NB4 (cell line): ENCODE measurements at regions not wholly inside any gene's neighbourhood (a gene's known extent, or its start where the extent isn't known, plus 50 kb on each side); places are given as distances from the start of the nearest gene placed in this dataset.

ENCODE experiments used
- DNase-seq: peaks from one replicate; pipeline ENCODE4 v3.0.0; 2010; ENCODE audit warnings: low read depth
- H3K4me3 ChIP-seq: one replicate; pipeline ENCODE4 v1.5.1; 2011; ENCODE audit warnings: mild to moderate bottlenecking, low read depth, low read length, moderate library complexity
- MYC ChIP-seq: IDR thresholded peaks from 2 replicates; pipeline ENCODE4 v1.6.1; 2011; ENCODE audit warnings: low read depth, low read length
- POLR2A ChIP-seq: IDR thresholded peaks from 2 replicates; pipeline ENCODE4 v1.6.1; 2011; ENCODE audit warnings: mild to moderate bottlenecking; ENCODE audit not compliant: insufficient read length; ENCODE audit errors: extremely low read depth
- TF ChIP-seq, protein P1 (sequence below): IDR thresholded peaks from one replicate; pipeline ENCODE4 v1.5.1; 2012; ENCODE audit warnings: low read depth, low read length
- TF ChIP-seq, protein P2 (sequence below): IDR thresholded peaks from 2 replicates; pipeline ENCODE4 v1.6.1; 2011; ENCODE audit warnings: low read depth, low read length

DNA sequence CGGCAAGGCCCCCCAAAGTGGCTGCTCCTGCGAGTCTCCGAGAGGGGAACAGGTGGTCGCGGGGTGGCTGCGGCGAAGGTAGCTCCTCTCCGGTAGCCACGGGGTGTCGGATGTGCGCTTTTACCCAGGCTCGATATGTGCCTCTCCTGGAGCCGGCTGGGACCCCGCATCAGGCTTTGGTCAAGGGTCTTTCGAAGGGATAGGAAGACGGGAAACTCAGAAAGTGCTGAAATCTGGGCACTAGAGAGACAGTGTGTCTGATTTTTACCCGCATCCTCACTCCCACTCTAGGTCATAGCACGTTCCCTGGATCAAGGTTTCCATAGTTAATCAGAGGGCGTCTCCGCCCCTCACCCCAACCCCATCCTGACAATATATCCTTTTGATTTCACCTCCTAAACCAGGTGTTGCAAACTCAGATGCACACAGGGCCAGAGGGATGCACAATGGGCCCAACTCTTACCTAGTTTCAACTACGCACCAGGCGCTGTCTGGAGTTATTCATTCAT lies 156.9 kb downstream of the PTPN11 start:
- H3K4me3 ChIP-seq, result no peak overlapping the region
- TF ChIP-seq, protein P1, sequence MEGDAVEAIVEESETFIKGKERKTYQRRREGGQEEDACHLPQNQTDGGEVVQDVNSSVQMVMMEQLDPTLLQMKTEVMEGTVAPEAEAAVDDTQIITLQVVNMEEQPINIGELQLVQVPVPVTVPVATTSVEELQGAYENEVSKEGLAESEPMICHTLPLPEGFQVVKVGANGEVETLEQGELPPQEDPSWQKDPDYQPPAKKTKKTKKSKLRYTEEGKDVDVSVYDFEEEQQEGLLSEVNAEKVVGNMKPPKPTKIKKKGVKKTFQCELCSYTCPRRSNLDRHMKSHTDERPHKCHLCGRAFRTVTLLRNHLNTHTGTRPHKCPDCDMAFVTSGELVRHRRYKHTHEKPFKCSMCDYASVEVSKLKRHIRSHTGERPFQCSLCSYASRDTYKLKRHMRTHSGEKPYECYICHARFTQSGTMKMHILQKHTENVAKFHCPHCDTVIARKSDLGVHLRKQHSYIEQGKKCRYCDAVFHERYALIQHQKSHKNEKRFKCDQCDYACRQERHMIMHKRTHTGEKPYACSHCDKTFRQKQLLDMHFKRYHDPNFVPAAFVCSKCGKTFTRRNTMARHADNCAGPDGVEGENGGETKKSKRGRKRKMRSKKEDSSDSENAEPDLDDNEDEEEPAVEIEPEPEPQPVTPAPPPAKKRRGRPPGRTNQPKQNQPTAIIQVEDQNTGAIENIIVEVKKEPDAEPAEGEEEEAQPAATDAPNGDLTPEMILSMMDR, result no peak
- TF ChIP-seq POLR2A (no peak), MYC (no peak)
- TF ChIP-seq, protein P2, sequence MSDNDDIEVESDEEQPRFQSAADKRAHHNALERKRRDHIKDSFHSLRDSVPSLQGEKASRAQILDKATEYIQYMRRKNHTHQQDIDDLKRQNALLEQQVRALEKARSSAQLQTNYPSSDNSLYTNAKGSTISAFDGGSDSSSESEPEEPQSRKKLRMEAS, result no peak
- no peak for DNase-seq

DNA sequence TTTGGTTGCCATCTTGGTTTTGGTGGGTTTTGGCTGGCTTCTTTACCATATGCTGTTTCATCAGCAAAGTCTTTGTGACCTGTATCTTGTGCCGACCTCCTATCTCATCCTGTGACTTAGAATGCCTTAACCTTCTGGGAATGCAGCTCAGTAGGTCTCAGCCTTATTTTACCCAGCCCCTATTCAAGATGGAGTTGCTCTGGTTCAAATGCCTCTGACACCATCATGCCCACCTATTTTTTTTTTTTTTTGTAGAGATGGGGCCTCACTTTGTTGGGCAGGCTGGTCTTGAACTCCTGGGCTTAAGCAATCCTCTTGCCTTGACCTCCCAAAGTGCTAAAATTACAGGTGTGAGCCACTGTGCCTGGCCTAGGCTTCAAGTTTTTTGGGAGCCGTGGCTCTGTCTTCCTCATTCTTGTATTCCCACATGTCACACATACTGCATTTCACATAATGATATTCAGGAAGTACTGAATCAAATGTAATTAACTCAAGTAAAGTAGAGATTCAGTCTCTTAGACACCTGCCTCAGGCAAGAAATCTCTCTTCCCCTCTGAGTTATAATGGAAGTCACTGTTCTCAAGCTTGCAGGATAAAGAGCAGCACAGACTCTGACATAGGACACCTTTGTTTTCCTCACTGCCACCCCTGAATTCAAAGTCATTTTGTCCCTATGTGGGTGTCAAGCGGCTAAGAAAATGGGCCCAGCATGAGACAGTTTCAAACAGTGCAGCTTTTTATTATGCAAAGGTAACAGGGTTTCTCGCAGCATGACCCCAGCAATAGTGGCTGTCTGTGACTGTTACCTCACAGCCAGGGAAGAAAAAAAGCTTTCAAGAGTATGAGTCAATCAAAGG lies 159.0 kb downstream of the PTPN11 start:
- no peak for DNase-seq
- TF ChIP-seq, protein P2, result no peak
- TF ChIP-seq MYC, result no peak
- TF ChIP-seq, protein P1, result no peak

DNA sequence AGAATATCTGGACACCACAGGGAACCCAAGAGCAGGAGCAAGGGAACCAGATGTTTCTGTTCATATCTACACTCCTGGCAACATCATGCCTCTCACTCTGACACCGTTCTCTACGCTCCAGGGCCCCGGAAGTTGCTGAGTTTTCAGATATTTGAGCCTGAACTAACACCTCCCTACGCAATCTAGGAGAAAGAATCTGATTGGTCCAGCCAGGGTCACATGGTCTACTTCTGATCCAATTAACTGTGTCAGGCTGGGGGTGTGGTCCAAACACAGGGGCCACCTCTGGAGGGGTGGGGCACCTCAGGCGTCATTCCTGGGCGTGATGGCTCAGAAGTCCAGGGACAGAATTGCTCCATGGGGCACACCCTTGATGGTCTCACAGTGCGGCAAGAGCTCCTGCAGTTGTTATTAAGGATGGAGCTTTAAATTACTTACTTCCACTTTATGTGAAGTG lies 165.5 kb downstream of the PTPN11 start:
- peak; percentile 43 for DNase-seq
- TF ChIP-seq, protein P1, result no peak
- TF ChIP-seq MYC (no peak), POLR2A (no peak)
- TF ChIP-seq, protein P2, result no peak
- H3K4me3 ChIP-seq, result no peak overlapping the region

More for the DNA sequence above, 159.0 kb downstream of the PTPN11 start:
- no peak overlapping the region for H3K4me3 ChIP-seq

DNA sequence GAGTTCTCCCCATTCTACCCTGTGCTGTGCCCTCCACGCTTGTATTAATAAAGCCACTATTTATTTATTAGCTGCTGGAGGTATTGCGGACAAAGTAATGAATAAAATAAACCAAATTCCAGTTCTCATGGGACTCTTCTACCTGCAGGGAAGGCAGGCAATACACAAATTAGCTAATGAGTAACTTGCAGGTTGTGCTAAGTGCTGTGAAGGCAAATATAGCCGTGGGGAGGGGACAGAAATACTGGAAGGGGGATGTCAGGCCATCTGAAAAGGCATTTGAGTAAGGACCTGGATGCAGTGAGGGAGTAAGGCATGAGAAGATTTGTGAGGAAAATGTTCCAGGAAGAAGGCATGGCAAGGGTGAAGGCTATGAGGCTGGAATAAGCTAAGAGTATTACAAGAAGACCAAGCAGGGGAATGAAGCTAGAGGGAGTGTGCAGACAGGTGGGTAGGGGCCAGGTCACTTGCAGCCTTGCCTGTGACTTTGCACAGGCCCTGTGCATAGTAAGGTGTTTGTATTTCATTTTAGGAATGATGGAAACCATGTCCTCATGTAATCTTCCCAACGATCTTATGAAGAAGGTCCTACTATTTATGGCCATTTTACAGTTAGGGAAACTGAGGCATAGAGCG lies 167.5 kb downstream of the PTPN11 start:
- TF ChIP-seq POLR2A (no peak), MYC (no peak)
- TF ChIP-seq, protein P2, result no peak
- TF ChIP-seq, protein P1, result no peak
- H3K4me3 ChIP-seq, result no peak overlapping the region
- DNase-seq, result no peak

DNA sequence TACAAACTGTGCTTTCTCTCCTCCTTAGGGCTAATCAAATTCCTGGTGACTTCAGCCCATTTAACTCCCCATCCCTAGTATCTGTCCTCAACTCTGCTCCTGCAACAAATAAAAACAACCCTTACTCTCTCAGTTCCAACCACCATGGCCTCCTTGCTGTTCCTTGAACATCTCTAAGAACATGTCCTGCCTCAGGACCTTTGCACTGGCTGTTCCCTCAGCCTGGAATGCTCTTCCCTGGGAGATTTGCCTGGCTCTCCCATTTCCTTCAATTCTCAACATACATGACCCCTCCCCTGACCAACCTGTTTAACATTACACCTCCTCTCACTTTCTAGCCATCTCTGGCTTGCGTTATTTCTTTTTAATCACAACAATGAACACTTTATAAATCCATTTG lies 170.5 kb downstream of the PTPN11 start:
- no peak for DNase-seq
- no peak overlapping the region for H3K4me3 ChIP-seq
- TF ChIP-seq, protein P2, result no peak
- TF ChIP-seq, protein P1, result no peak
- TF ChIP-seq POLR2A, result no peak
- TF ChIP-seq MYC, result no peak
